PC-3 (cell line): ENCODE measurements at regions not wholly inside any gene's neighbourhood (a gene's known extent, or its start where the extent isn't known, plus 50 kb on each side); places are given as distances from the start of the nearest gene placed in this dataset.
A peak's percentile ranks its signal among the peaks of the same experiment; 100 is the strongest.

Source experiments
- ATAC-seq: fragments of 200-7000 bp; cut with Tn5 transposase; 2 replicates; pipeline ENCODE4 v1.9.1; 2020; ENCODE audit warnings: mild to moderate bottlenecking, moderate library complexity
- BruUV-seq: library from RNA; stranded (reverse); fragments of 400-500 nt; replicated peaks from 2 replicates; lab custom pipeline; 2021; lab: Mats Ljungman, UMichigan
- CTCF ChIA-PET: fragments of 300-600 bp; sonication (Branson Sonifier 250); formaldehyde crosslinking; loops from one replicate; lab custom pipeline; 2022; ENCODE audit warnings: antibody characterized with exemption; lab: Charles Lee
- POLR2A ChIA-PET: fragments of 300-600 bp; sonication (Branson Sonifier 250); formaldehyde crosslinking; loops from one replicate; lab custom pipeline; 2022; ENCODE audit warnings: antibody characterized with exemption; ENCODE audit not compliant: unreplicated experiment; lab: Charles Lee
- DNase-seq: peaks from one replicate; pipeline ENCODE4 v3.0.0-alpha.2; 2015
- H2AFZ ChIP-seq: fragments of 300-600 bp; sonication (generic); 2 replicates; pipeline ENCODE4 v1.6.0; 2016; ENCODE audit warnings: antibody characterized with exemption, low read length
- H3F3A ChIP-seq: fragments of 300-600 bp; sonication (generic); one replicate; pipeline ENCODE4 v1.6.0; 2017; ENCODE audit warnings: antibody characterized with exemption, low read length, control low read depth, mild to moderate bottlenecking; ENCODE audit not compliant: unreplicated experiment
- H3K27ac ChIP-seq: fragments of 300-600 bp; sonication (generic); 2 replicates; pipeline ENCODE4 v1.5.1; 2016; ENCODE audit warnings: mild to moderate bottlenecking, low read length
- H3K27me3 ChIP-seq: fragments of 300-600 bp; sonication (generic); 2 replicates; pipeline ENCODE4 v1.6.1; 2016; ENCODE audit warnings: low read length, mixed read lengths
- H3K36me3 ChIP-seq: fragments of 300-600 bp; sonication (generic); 2 replicates; pipeline ENCODE4 v1.6.1; 2016; ENCODE audit warnings: low read depth, mixed run types, low read length, mixed read lengths
- H3K4me1 ChIP-seq: fragments of 300-600 bp; sonication (generic); 2 replicates; pipeline ENCODE4 v1.5.1; 2016; ENCODE audit warnings: low read length; ENCODE audit not compliant: insufficient read depth
- H3K4me2 ChIP-seq: fragments of 300-600 bp; sonication (generic); 2 replicates; pipeline ENCODE4 v1.6.0; 2016; ENCODE audit warnings: low read length
- H3K4me3 ChIP-seq: fragments of 300-600 bp; sonication (generic); 2 replicates; pipeline ENCODE4 v1.5.1; 2016; ENCODE audit warnings: mild to moderate bottlenecking, low read length, mixed read lengths
- H3K79me2 ChIP-seq: fragments of 300-600 bp; sonication (generic); 2 replicates; pipeline ENCODE4 v1.6.1; 2017; ENCODE audit warnings: low read length, mixed read lengths
- H3K9ac ChIP-seq: fragments of 300-600 bp; sonication (generic); 2 replicates; pipeline ENCODE4 v1.6.0; 2016; ENCODE audit warnings: mild to moderate bottlenecking, low read length
- H3K9me2 ChIP-seq: fragments of 300-600 bp; sonication (generic); replicated peaks from 2 replicates; pipeline ENCODE4 v1.6.1; 2016; ENCODE audit warnings: mixed run types, low read length, mixed read lengths
- H3K9me3 ChIP-seq: fragments of 300-600 bp; sonication (generic); 2 replicates; pipeline ENCODE4 v1.6.1; 2016; ENCODE audit warnings: low read length, mixed read lengths
- H4K20me1 ChIP-seq: fragments of 300-600 bp; sonication (generic); 2 replicates; pipeline ENCODE4 v1.6.1; 2016; ENCODE audit warnings: low read length, mixed read lengths
- EZH2 ChIP-seq: fragments of 300-600 bp; sonication (generic); IDR thresholded peaks from one replicate; pipeline ENCODE4 v1.6.1; 2017; ENCODE audit warnings: antibody characterized with exemption, mild to moderate bottlenecking, low read length; ENCODE audit not compliant: unreplicated experiment
- EZH2phosphoT487 ChIP-seq: fragments of 300-600 bp; sonication (generic); IDR thresholded peaks from 2 replicates; pipeline ENCODE4 v1.6.1; 2018; ENCODE audit warnings: mild to moderate bottlenecking, antibody characterized with exemption, low read length, borderline replicate concordance
- intact Hi-C: fragments of 100-400 bp; cut with micrococcal nuclease; formaldehyde crosslinking; loops from 2 replicates; pipeline ENCODE4 v1.9.0; 2023
- TF ChIP-seq, protein P1 (sequence below): fragments of 300-600 bp; sonication (generic); conservative IDR thresholded peaks from 2 replicates; pipeline ENCODE4 v1.5.1; 2017; ENCODE audit warnings: antibody characterized with exemption, low read depth, mild to moderate bottlenecking, low read length

GRCh38 chr12:130044991-130045621, 117.2 kb upstream of the FZD10 start:
- intact Hi-C loops = no loop called here
- POLR2A ChIA-PET = no interaction called here
- ATAC-seq = no peak

GRCh38 chr12:130049666-130050065, 112.6 kb upstream of the FZD10 start:
- H3K9me3 ChIP-seq = no peaks in the 10 kb centered on the region
- no peak overlapping the region for H3K9ac ChIP-seq
- H4K20me1 ChIP-seq = no peaks in the 10 kb centered on the region
- H3K27me3 ChIP-seq = peaks cover 18% of the 10 kb centered on the region; the same call in 1 of the 2 replicates
- no peak overlapping the region for H3K4me3 ChIP-seq
- no peak overlapping the region for H3K27ac ChIP-seq
- H3K36me3 ChIP-seq = no peaks in the 10 kb centered on the region
- H3K79me2 ChIP-seq = no peaks in the 10 kb centered on the region
- ChIA-PET POLR2A (no interaction called here), CTCF (no interaction called here)
- no peak for ATAC-seq
- H3K9me2 ChIP-seq = no peaks in the 10 kb centered on the region
- no peak overlapping the region for H3K4me2 ChIP-seq
- intact Hi-C loops = no loop called here
- no peaks in the 10 kb centered on the region for H3F3A ChIP-seq
- DNase-seq = peak; percentile 5
- no peak overlapping the region for H2AFZ ChIP-seq
- TF ChIP-seq, protein P1, sequence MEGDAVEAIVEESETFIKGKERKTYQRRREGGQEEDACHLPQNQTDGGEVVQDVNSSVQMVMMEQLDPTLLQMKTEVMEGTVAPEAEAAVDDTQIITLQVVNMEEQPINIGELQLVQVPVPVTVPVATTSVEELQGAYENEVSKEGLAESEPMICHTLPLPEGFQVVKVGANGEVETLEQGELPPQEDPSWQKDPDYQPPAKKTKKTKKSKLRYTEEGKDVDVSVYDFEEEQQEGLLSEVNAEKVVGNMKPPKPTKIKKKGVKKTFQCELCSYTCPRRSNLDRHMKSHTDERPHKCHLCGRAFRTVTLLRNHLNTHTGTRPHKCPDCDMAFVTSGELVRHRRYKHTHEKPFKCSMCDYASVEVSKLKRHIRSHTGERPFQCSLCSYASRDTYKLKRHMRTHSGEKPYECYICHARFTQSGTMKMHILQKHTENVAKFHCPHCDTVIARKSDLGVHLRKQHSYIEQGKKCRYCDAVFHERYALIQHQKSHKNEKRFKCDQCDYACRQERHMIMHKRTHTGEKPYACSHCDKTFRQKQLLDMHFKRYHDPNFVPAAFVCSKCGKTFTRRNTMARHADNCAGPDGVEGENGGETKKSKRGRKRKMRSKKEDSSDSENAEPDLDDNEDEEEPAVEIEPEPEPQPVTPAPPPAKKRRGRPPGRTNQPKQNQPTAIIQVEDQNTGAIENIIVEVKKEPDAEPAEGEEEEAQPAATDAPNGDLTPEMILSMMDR = peak; percentile 35; the same call in 1 of the 2 replicates
- no peak for TF ChIP-seq EZH2
- no peaks in the 10 kb centered on the region for H3K4me1 ChIP-seq
- no TSS peak for BruUV-seq

More at GRCh38 chr12:130044991-130045621, 117.2 kb upstream of the FZD10 start:
- Histone ChIP-seq H3K9me3 (peaks cover 5% of the 10 kb centered on the region; the same call in 1 of the 2 replicates), H3K4me1 (no peaks in the 10 kb centered on the region), H2AFZ (no peak overlapping the region), H3K79me2 (no peaks in the 10 kb centered on the region), H3K9ac (no peak overlapping the region), H3K9me2 (no peaks in the 10 kb centered on the region), H3K27ac (no peak overlapping the region), H3K36me3 (no peaks in the 10 kb centered on the region), H3K27me3 (peaks cover 22% of the 10 kb centered on the region; the same call in 1 of the 2 replicates), H4K20me1 (no peaks in the 10 kb centered on the region), H3K4me3 (no peak overlapping the region), H3K4me2 (no peak overlapping the region), H3F3A (no peaks in the 10 kb centered on the region)
- CTCF ChIA-PET = no interaction called here
- TF ChIP-seq, protein P1 = no peak
- TF ChIP-seq EZH2phosphoT487 (no peak), EZH2 (no peak)
- BruUV-seq = no TSS peak
- DNase-seq = no peak

DNA sequence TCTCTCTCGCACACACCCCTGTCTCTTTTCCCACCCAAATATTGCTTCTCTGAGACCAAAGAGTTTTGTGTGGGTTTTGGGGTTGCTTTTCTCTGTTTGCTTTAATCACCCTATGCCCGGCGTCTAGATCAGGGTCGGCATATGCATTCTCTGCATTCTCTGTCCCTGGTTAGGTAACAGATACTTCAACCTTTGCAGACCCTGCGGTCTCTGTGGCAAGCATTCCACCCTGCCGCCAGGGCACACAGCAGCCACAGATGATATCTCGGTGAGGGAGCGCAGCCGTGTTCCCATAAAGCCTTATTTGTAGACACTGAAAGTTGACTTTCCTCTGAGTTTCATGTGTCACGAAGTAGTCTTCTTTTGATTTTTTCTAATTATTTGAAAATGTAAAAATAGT, 110.4 kb upstream of the FZD10 start:
- no peaks in the 10 kb centered on the region; the same call in 1 of the 2 replicates for H3K27me3 ChIP-seq
- H3K79me2 ChIP-seq = no peaks in the 10 kb centered on the region
- intact Hi-C loops = no loop called here
- no peaks in the 10 kb centered on the region for H3K36me3 ChIP-seq
- ATAC-seq (no peak), DNase-seq (no peak)
- H3K4me2 ChIP-seq = no peak overlapping the region
- H3K9me2 ChIP-seq = no peaks in the 10 kb centered on the region
- BruUV-seq = no TSS peak
- no peaks in the 10 kb centered on the region for H3K4me1 ChIP-seq
- H3K27ac ChIP-seq = no peak overlapping the region
- POLR2A ChIA-PET = no interaction called here
- no peaks in the 10 kb centered on the region for H3F3A ChIP-seq
- no peak overlapping the region for H3K9ac ChIP-seq
- TF ChIP-seq EZH2 (no peak), EZH2phosphoT487 (no peak)
- TF ChIP-seq, protein P1 = no peak
- no peak overlapping the region for H2AFZ ChIP-seq
- no peak overlapping the region for H3K4me3 ChIP-seq
- H3K9me3 ChIP-seq = no peaks in the 10 kb centered on the region
- CTCF ChIA-PET = no interaction called here
- no peaks in the 10 kb centered on the region for H4K20me1 ChIP-seq
